OCI-LY1 (cell line): ENCODE measurements at regions not wholly inside any gene's neighbourhood (a gene's known extent, or its start where the extent isn't known, plus 50 kb on each side); places are given as distances from the start of the nearest gene placed in this dataset.

Source experiments
- H2AFZ ChIP-seq: fragments of 200-600 bp; sonication (generic), shearing (Covaris generic); 2 replicates; pipeline ENCODE4 v1.6.0; 2014; ENCODE audit warnings: antibody characterized with exemption, mild to moderate bottlenecking, low read length
- H3F3A ChIP-seq: fragments of 200-600 bp; sonication (generic), shearing (Covaris generic); 2 replicates; pipeline ENCODE4 v1.6.0; 2014; ENCODE audit warnings: mild to moderate bottlenecking, antibody characterized with exemption, low read length, moderate library complexity; ENCODE audit not compliant: insufficient read depth
- H3K27ac ChIP-seq: fragments of 200-600 bp; sonication (generic); 2 replicates; pipeline ENCODE4 v1.5.1; 2014; ENCODE audit warnings: low read length, mixed run types, mild to moderate bottlenecking, low read depth; ENCODE audit not compliant: poor library complexity, severe bottlenecking
- H3K27me3 ChIP-seq: fragments of 200-600 bp; sonication (generic); 2 replicates; pipeline ENCODE4 v1.6.0; 2014; ENCODE audit warnings: antibody characterized with exemption, mild to moderate bottlenecking, low read length, moderate library complexity; ENCODE audit not compliant: insufficient read depth
- H3K36me3 ChIP-seq: fragments of 200-600 bp; sonication (generic); 2 replicates; pipeline ENCODE4 v1.6.1; 2014; ENCODE audit warnings: mild to moderate bottlenecking, antibody characterized with exemption, low read length, moderate library complexity, mixed read lengths; ENCODE audit not compliant: insufficient read depth
- H3K4me1 ChIP-seq: fragments of 200-600 bp; sonication (generic); 2 replicates; pipeline ENCODE4 v1.5.1; 2014; ENCODE audit warnings: mild to moderate bottlenecking, low read length, moderate library complexity; ENCODE audit not compliant: insufficient read depth, severe bottlenecking
- H3K4me2 ChIP-seq: fragments of 200-600 bp; sonication (generic), shearing (Covaris generic); 2 replicates; pipeline ENCODE4 v1.6.1; 2014; ENCODE audit warnings: low read length
- H3K4me3 ChIP-seq: fragments of 200-600 bp; sonication (generic); 2 replicates; pipeline ENCODE4 v1.5.1; 2014; ENCODE audit warnings: low read length, low read depth, mild to moderate bottlenecking, mixed read lengths; ENCODE audit not compliant: poor library complexity, severe bottlenecking
- H3K79me2 ChIP-seq: fragments of 200-600 bp; shearing (Covaris generic); 2 replicates; pipeline ENCODE4 v1.6.1; 2016; ENCODE audit warnings: mixed run types, low read length, mixed read lengths; ENCODE audit not compliant: insufficient read depth
- H3K9ac ChIP-seq: fragments of 200-600 bp; sonication (generic), shearing (Covaris generic); 2 replicates; pipeline ENCODE4 v1.6.1; 2014; ENCODE audit warnings: mild to moderate bottlenecking, low read length, mixed read lengths
- H3K9me2 ChIP-seq: fragments of 200-600 bp; sonication (generic), shearing (Covaris generic); 2 replicates; pipeline ENCODE4 v1.6.1; 2014; ENCODE audit warnings: low read depth, mild to moderate bottlenecking, low read length, mixed read lengths
- H3K9me3 ChIP-seq: fragments of 200-600 bp; shearing (Covaris generic); 2 replicates; pipeline ENCODE4 v1.6.1; 2014; ENCODE audit warnings: low read length, mixed read lengths
- H4K20me1 ChIP-seq: fragments of 200-600 bp; sonication (generic), shearing (Covaris generic); 2 replicates; pipeline ENCODE4 v1.6.0; 2016; ENCODE audit warnings: mild to moderate bottlenecking, low read length; ENCODE audit not compliant: insufficient read depth
- EZH2 ChIP-seq: fragments of 200-600 bp; sonication (generic), shearing (Covaris generic); IDR thresholded peaks from 2 replicates; pipeline ENCODE4 v1.8.0; 2017; ENCODE audit warnings: borderline replicate concordance, mixed run types, mild to moderate bottlenecking, antibody characterized with exemption, low read length, moderate library complexity, mixed read lengths
- TF ChIP-seq, protein P1 (sequence below): fragments of 200-600 bp; sonication (generic), shearing (Covaris generic); IDR thresholded peaks from 2 replicates; pipeline ENCODE4 v1.5.1; 2017; ENCODE audit warnings: mild to moderate bottlenecking, antibody characterized with exemption, low read length, moderate library complexity, mixed read lengths

DNA sequence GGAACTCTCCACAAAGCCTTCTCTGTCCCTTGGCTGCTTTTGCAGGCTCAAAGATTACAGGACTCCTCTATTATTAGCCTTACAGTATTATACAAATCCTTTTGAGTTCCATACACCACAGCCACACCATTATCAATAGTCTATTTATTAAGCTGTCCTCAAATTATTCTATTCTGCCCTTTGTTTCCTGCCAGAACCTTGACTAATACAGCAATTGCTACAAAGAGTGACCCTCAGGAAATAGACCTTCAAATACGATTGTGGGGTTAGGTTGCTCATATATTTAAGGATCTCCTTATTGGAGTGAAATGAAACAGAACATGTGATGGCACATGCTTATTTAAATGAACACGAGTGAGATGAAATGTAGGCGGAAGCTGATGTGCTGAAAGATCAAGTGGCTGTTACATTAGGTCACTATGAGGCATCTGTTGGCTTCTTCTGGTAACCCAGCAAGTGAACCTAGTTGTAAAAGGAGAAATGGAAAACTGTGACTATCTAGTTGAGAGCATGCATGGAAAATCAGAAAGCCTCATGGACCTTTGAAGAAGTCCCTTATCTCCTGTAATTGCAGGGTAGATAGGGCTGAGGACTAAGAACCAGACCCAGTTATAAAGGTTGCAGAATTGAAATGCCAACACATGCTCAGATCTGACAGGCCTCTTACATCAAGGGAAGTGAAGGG, 75.5 kb downstream of the AVPR1A start:
- no peaks in the 10 kb centered on the region for H3K9me2 ChIP-seq
- H3K4me3 ChIP-seq = no peak overlapping the region
- H2AFZ ChIP-seq = no peak overlapping the region
- no peaks in the 10 kb centered on the region for H4K20me1 ChIP-seq
- H3K27ac ChIP-seq = no peak overlapping the region
- H3K9ac ChIP-seq = no peak overlapping the region
- no peaks in the 10 kb centered on the region for H3F3A ChIP-seq
- 0 out of 2 replicates have a peak, but pooled peaks cover 3% of the 10 kb centered on the region for H3K27me3 ChIP-seq
- no peaks in the 10 kb centered on the region for H3K9me3 ChIP-seq
- no peaks in the 10 kb centered on the region for H3K79me2 ChIP-seq
- TF ChIP-seq EZH2 = no peak
- TF ChIP-seq, protein P1, sequence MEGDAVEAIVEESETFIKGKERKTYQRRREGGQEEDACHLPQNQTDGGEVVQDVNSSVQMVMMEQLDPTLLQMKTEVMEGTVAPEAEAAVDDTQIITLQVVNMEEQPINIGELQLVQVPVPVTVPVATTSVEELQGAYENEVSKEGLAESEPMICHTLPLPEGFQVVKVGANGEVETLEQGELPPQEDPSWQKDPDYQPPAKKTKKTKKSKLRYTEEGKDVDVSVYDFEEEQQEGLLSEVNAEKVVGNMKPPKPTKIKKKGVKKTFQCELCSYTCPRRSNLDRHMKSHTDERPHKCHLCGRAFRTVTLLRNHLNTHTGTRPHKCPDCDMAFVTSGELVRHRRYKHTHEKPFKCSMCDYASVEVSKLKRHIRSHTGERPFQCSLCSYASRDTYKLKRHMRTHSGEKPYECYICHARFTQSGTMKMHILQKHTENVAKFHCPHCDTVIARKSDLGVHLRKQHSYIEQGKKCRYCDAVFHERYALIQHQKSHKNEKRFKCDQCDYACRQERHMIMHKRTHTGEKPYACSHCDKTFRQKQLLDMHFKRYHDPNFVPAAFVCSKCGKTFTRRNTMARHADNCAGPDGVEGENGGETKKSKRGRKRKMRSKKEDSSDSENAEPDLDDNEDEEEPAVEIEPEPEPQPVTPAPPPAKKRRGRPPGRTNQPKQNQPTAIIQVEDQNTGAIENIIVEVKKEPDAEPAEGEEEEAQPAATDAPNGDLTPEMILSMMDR = no peak
- H3K4me1 ChIP-seq = no peaks in the 10 kb centered on the region
- no peaks in the 10 kb centered on the region for H3K36me3 ChIP-seq
- no peak overlapping the region for H3K4me2 ChIP-seq

DNA sequence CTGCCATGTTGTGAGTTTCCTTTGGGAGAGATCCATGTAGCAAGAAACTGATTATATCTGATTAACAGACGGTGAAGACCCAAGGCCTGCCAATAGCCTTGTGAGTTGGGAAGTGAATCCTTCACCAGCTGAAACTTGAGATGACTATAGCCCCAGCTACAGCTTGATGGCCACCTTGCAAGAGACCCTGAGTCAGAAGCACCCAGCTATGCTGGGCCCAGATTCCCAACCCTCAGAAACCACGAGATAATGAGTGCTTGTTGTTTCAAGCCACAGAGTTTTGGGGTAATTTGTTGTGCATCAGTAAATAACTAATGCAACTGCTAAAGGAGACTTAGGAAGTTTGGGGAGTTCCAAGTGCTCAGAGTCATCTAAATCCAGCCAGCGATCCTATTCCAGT, 80.3 kb downstream of the AVPR1A start:
- Histone ChIP-seq H3K27me3 (0 out of 2 replicates have a peak, but pooled peaks cover 3% of the 10 kb centered on the region), H3K9me3 (no peaks in the 10 kb centered on the region), H3K4me3 (no peak overlapping the region), H3K79me2 (no peaks in the 10 kb centered on the region), H3K4me1 (no peaks in the 10 kb centered on the region), H2AFZ (no peak overlapping the region), H3F3A (no peaks in the 10 kb centered on the region), H3K9me2 (no peaks in the 10 kb centered on the region), H3K4me2 (no peak overlapping the region), H3K9ac (no peak overlapping the region), H4K20me1 (no peaks in the 10 kb centered on the region), H3K36me3 (no peaks in the 10 kb centered on the region), H3K27ac (no peak overlapping the region)
- TF ChIP-seq, protein P1 = no peak
- no peak for TF ChIP-seq EZH2

DNA sequence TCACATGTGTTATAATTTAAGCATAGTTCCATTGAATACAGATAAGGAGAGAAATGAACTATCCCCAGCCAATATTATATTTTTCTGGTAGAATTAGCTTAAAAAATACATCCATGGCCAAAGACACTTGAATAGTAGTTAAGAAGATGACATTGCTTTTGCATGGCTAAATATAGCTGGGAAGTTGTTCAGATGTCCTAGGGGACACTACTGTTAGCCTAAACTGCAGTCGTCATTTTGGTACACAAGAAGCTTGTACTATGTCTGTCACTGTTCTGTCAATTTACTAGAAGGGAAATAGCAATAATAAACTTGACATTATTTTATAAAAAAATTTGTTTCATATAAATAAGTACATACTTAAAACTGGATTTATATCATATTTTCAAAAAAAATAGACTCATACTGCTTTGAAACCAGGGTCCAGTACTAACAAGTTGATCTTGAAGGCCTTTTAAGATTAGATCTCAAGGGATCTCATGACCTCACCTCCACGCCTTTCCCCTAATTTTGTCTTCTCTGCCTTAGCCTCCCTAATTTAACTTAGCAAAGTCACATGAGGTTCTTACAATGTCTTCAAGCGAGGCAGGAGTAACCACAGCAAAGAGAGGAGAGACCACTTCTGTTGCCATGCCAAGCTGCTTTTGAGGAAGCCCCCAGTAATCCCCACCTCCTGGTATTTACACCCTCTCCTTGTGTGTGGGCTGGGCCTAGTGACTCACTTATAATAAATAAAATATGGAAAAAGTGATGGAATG, 81.0 kb downstream of the AVPR1A start:
- Histone ChIP-seq H3K27me3 (0 out of 2 replicates have a peak, but pooled peaks cover 3% of the 10 kb centered on the region), H3K9me3 (no peaks in the 10 kb centered on the region), H3K4me2 (no peak overlapping the region), H3K79me2 (no peaks in the 10 kb centered on the region), H3F3A (no peaks in the 10 kb centered on the region), H3K4me3 (no peak overlapping the region), H3K9ac (no peak overlapping the region), H3K27ac (no peak overlapping the region), H4K20me1 (no peaks in the 10 kb centered on the region), H3K36me3 (no peaks in the 10 kb centered on the region), H3K4me1 (no peaks in the 10 kb centered on the region), H3K9me2 (no peaks in the 10 kb centered on the region), H2AFZ (no peak overlapping the region)
- TF ChIP-seq, protein P1 = no peak
- TF ChIP-seq EZH2 = no peak
